H9 (cell line): ENCODE measurements at regions not wholly inside any gene's neighbourhood (a gene's known extent, or its start where the extent isn't known, plus 50 kb on each side); places are given as distances from the start of the nearest gene placed in this dataset.

ENCODE experiments used
- DNase-seq: peaks from one replicate; pipeline ENCODE4 v3.0.0-alpha.2; 2017
- H2AFZ ChIP-seq: one replicate; pipeline ENCODE4 v1.6.1; 2013; ENCODE audit warnings: mild to moderate bottlenecking, low read length, control low read depth, moderate library complexity
- H2AK5ac ChIP-seq: 2 replicates; pipeline ENCODE4 v1.6.1; 2013; ENCODE audit warnings: low read length, control low read depth, mixed read lengths; ENCODE audit not compliant: insufficient read length
- H2BK120ac ChIP-seq: one replicate; pipeline ENCODE4 v1.6.1; 2013; ENCODE audit warnings: low read depth, mild to moderate bottlenecking, low read length, control low read depth, inconsistent platforms; ENCODE audit not compliant: poor library complexity, severe bottlenecking
- H2BK12ac ChIP-seq: 2 replicates; pipeline ENCODE4 v1.6.1; 2013; ENCODE audit warnings: low read length, control low read depth, mixed read lengths, low read depth; ENCODE audit not compliant: insufficient read length
- H2BK15ac ChIP-seq: 2 replicates; pipeline ENCODE4 v1.6.1; 2013; ENCODE audit warnings: low read depth, low read length, control low read depth
- H2BK20ac ChIP-seq: one replicate; pipeline ENCODE4 v1.6.1; 2013; ENCODE audit warnings: low read depth, mild to moderate bottlenecking, low read length, control low read depth, inconsistent platforms; ENCODE audit not compliant: poor library complexity, severe bottlenecking
- H2BK5ac ChIP-seq: 2 replicates; pipeline ENCODE4 v1.6.1; 2013; ENCODE audit warnings: low read length, control low read depth, mixed read lengths; ENCODE audit not compliant: insufficient read length
- H3K14ac ChIP-seq: 2 replicates; pipeline ENCODE4 v1.6.1; 2013; ENCODE audit warnings: low read length, control low read depth; ENCODE audit not compliant: insufficient read depth
- H3K18ac ChIP-seq: 2 replicates; pipeline ENCODE4 v1.6.1; 2013; ENCODE audit warnings: low read depth, mild to moderate bottlenecking, mixed read lengths, low read length, control low read depth; ENCODE audit not compliant: insufficient read length
- H3K23ac ChIP-seq: 2 replicates; pipeline ENCODE4 v1.6.1; 2013; ENCODE audit warnings: low read length, control low read depth, mixed read lengths, low read depth; ENCODE audit not compliant: insufficient read length
- H3K23me2 ChIP-seq: 2 replicates; pipeline ENCODE4 v1.6.1; 2013; ENCODE audit warnings: low read depth, mild to moderate bottlenecking, mixed read lengths, low read length, control low read depth; ENCODE audit not compliant: insufficient read length, poor library complexity, severe bottlenecking
- H3K27ac ChIP-seq: 2 replicates; pipeline ENCODE4 v1.5.1; 2013; ENCODE audit warnings: low read length, control low read depth, mixed read lengths, low read depth; ENCODE audit not compliant: insufficient read length
- H3K27me3 ChIP-seq: 2 replicates; pipeline ENCODE4 v1.6.1; 2013; ENCODE audit warnings: low read length, control low read depth, inconsistent platforms; ENCODE audit not compliant: insufficient read depth
- H3K4ac ChIP-seq: 2 replicates; pipeline ENCODE4 v1.6.1; 2013; ENCODE audit warnings: low read depth, mild to moderate bottlenecking, control low read depth, inconsistent platforms, low read length, moderate library complexity
- H3K4me1 ChIP-seq: 2 replicates; pipeline ENCODE4 v1.6.1; 2013; ENCODE audit warnings: low read length, control low read depth, inconsistent platforms; ENCODE audit not compliant: insufficient read depth
- H3K4me2 ChIP-seq: 2 replicates; pipeline ENCODE4 v1.6.1; 2013; ENCODE audit warnings: low read length, control low read depth, mixed read lengths; ENCODE audit not compliant: insufficient read length, insufficient read depth
- H3K56ac ChIP-seq: 2 replicates; pipeline ENCODE4 v1.6.1; 2013; ENCODE audit warnings: low read depth, mild to moderate bottlenecking, mixed read lengths, low read length, control low read depth; ENCODE audit not compliant: insufficient read length
- H3K79me1 ChIP-seq: 2 replicates; pipeline ENCODE4 v1.6.1; 2013; ENCODE audit warnings: low read depth, mild to moderate bottlenecking, moderate library complexity, low read length, control low read depth, inconsistent platforms; ENCODE audit not compliant: insufficient read depth, poor library complexity, severe bottlenecking
- H3K79me2 ChIP-seq: 2 replicates; pipeline ENCODE4 v1.6.1; 2013; ENCODE audit warnings: low read length, control low read depth, inconsistent platforms; ENCODE audit not compliant: insufficient read depth
- H3K9ac ChIP-seq: 2 replicates; pipeline ENCODE4 v1.6.1; 2013; ENCODE audit warnings: low read length, control low read depth, mixed read lengths; ENCODE audit not compliant: insufficient read length; ENCODE audit errors: extremely low read depth
- H3K9me3 ChIP-seq: one replicate; pipeline ENCODE4 v1.6.1; 2013; ENCODE audit warnings: low read depth, low read length, inconsistent platforms; ENCODE audit not compliant: control insufficient read depth
- H3T11ph ChIP-seq: one replicate; pipeline ENCODE4 v1.6.1; 2013; ENCODE audit warnings: mild to moderate bottlenecking, low read length, control low read depth, inconsistent platforms
- H4K20me1 ChIP-seq: one replicate; pipeline ENCODE4 v1.6.1; 2013; ENCODE audit not compliant: control insufficient read depth, insufficient read length, insufficient read depth
- H4K5ac ChIP-seq: 2 replicates; pipeline ENCODE4 v1.6.1; 2013; ENCODE audit warnings: low read depth, mild to moderate bottlenecking, mixed read lengths, low read length, control low read depth; ENCODE audit not compliant: insufficient read length
- H4K8ac ChIP-seq: replicated peaks from 2 replicates; pipeline ENCODE4 v1.6.1; 2013; ENCODE audit warnings: low read length, control low read depth, mixed read lengths, low read depth; ENCODE audit not compliant: insufficient read length
- H4K91ac ChIP-seq: 2 replicates; pipeline ENCODE4 v1.6.1; 2013; ENCODE audit warnings: low read depth, mild to moderate bottlenecking, moderate library complexity, mixed read lengths, low read length, control low read depth; ENCODE audit not compliant: insufficient read length
- H3K27ac Mint-ChIP-seq, 3 experiments: 2 replicates in 2 of 3; 3 replicates in 1 of 3; pipeline ENCODE4 v1.8.0; 2020 to 2021; ENCODE audit warnings: mixed read lengths in 3 of 3, mild to moderate bottlenecking in 1 of 3, moderate library complexity in 1 of 3
- H3K27me3 Mint-ChIP-seq: 2 replicates; pipeline ENCODE4 v1.8.0; 2021; ENCODE audit warnings: low read depth, mild to moderate bottlenecking, moderate library complexity, mixed read lengths
- H3K36me3 Mint-ChIP-seq, 3 experiments: 2 replicates in 2 of 3; 3 replicates in 1 of 3; pipeline ENCODE4 v1.8.0; 2020 to 2021; ENCODE audit warnings: low read depth in 3 of 3, mixed read lengths in 3 of 3; ENCODE audit not compliant: insufficient read depth in 1 of 3
- H3K4me1 Mint-ChIP-seq, 2 experiments: 2 replicates each; pipeline ENCODE4 v1.8.0; 2020; ENCODE audit warnings: mixed read lengths in 2 of 2
- H3K4me3 Mint-ChIP-seq, 2 experiments: 2 replicates in 1 of 2; 3 replicates in 1 of 2; pipeline ENCODE4 v1.8.0; 2020 to 2021; ENCODE audit warnings: mild to moderate bottlenecking in 2 of 2, mixed read lengths in 2 of 2, moderate library complexity in 1 of 2
- H3K9me3 Mint-ChIP-seq, 2 experiments: 2 replicates in 1 of 2; 3 replicates in 1 of 2; pipeline ENCODE4 v1.8.0; 2020; ENCODE audit warnings: mild to moderate bottlenecking in 2 of 2, mixed read lengths in 2 of 2, moderate library complexity in 1 of 2
- TF ChIP-seq, protein P1 (sequence below): fragments of 200-600 bp; sonication (generic); conservative IDR thresholded peaks from 3 replicates; pipeline ENCODE4 v1.8.0; 2021; ENCODE audit warnings: antibody characterized with exemption, mild to moderate bottlenecking

DNA sequence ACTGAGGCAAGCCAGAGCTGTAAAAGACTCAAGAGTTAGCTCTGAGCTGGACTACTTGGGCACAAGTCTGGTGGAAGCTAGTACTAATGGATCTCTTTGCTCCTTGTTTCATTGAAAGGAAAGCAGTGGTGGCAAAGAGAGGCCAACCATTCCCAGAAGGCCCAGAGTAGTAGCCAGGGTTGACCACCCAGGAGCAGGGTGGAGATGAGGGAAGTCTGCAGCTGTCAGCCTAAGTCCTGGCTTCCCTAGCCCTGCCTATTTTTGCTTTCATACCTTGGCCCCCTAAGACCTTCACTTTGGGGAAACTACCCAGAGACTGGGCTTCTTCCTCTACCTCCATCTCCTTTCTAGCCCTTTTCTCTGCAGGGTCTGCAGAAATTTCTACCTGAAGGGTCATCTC is 155.0 kb upstream of the NCAM1 start:
- peaks cover 18 to 22% of the 10 kb centered on the region in 2 experiments for H3K4me1 Mint-ChIP-seq
- H2BK15ac ChIP-seq, result no peak overlapping the region
- DNase-seq, result no peak
- H4K20me1 ChIP-seq, result no peaks in the 10 kb centered on the region
- H2AK5ac ChIP-seq, result no peak overlapping the region
- H3K79me1 ChIP-seq, result no peaks in the 10 kb centered on the region
- no peak overlapping the region for H3K23ac ChIP-seq
- no peak overlapping the region for H2AFZ ChIP-seq
- no peak overlapping the region for H3T11ph ChIP-seq
- H2BK120ac ChIP-seq, result no peak overlapping the region
- no peak overlapping the region for H3K27ac ChIP-seq
- H3K9me3 Mint-ChIP-seq, result peaks cover 0 to 3% of the 10 kb centered on the region in 2 experiments; a peak in 3 of 5 replicates
- no peak overlapping the region for H4K91ac ChIP-seq
- H3K27me3 ChIP-seq, result no peaks in the 10 kb centered on the region
- no peak overlapping the region for H2BK5ac ChIP-seq
- H3K4me2 ChIP-seq, result no peak overlapping the region
- no peak overlapping the region for H3K18ac ChIP-seq
- no peak overlapping the region for H3K9ac ChIP-seq
- H3K4ac ChIP-seq, result no peak overlapping the region
- no peak overlapping the region for H2BK20ac ChIP-seq
- H4K8ac ChIP-seq, result no peak overlapping the region
- H3K4me3 Mint-ChIP-seq, result no peak overlapping the region; a peak in 1 of 5 replicates
- H3K27me3 Mint-ChIP-seq, result peaks cover 2% of the 10 kb centered on the region
- no peak overlapping the region; a peak in 1 of 7 replicates for H3K27ac Mint-ChIP-seq
- TF ChIP-seq, protein P1, sequence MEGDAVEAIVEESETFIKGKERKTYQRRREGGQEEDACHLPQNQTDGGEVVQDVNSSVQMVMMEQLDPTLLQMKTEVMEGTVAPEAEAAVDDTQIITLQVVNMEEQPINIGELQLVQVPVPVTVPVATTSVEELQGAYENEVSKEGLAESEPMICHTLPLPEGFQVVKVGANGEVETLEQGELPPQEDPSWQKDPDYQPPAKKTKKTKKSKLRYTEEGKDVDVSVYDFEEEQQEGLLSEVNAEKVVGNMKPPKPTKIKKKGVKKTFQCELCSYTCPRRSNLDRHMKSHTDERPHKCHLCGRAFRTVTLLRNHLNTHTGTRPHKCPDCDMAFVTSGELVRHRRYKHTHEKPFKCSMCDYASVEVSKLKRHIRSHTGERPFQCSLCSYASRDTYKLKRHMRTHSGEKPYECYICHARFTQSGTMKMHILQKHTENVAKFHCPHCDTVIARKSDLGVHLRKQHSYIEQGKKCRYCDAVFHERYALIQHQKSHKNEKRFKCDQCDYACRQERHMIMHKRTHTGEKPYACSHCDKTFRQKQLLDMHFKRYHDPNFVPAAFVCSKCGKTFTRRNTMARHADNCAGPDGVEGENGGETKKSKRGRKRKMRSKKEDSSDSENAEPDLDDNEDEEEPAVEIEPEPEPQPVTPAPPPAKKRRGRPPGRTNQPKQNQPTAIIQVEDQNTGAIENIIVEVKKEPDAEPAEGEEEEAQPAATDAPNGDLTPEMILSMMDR, result no peak
- H2BK12ac ChIP-seq, result no peak overlapping the region
- peaks cover 4% of the 10 kb centered on the region; the same call in 1 of the 2 replicates for H3K4me1 ChIP-seq
- no peaks in the 10 kb centered on the region for H3K23me2 ChIP-seq
- H3K56ac ChIP-seq, result no peak overlapping the region
- H3K9me3 ChIP-seq, result no peaks in the 10 kb centered on the region
- no peaks in the 10 kb centered on the region for H3K79me2 ChIP-seq
- H4K5ac ChIP-seq, result no peak overlapping the region
- H3K36me3 Mint-ChIP-seq, result peaks cover 0 to 5% (median 4%) of the 10 kb centered on the region in 3 experiments; a peak in 3 of 7 replicates
- H3K14ac ChIP-seq, result no peak overlapping the region
